Right lobe of liver (tissue), 6 donors: ENCODE measurements at regions not wholly inside any gene's neighbourhood (a gene's known extent, or its start where the extent isn't known, plus 50 kb on each side); places are given as distances from the start of the nearest gene placed in this dataset.

Source experiments
- ATAC-seq, 4 donors: fragments of 200-7000 bp; cut with Tn5 transposase; one replicate each; pipeline ENCODE4 v1.9.1; 2020; ENCODE audit warnings: mild to moderate bottlenecking in 4 of 4, moderate library complexity in 4 of 4
- DNase-seq, 3 donors: peaks; one replicate each; pipeline ENCODE4 v3.0.0-alpha.2; 2020
- H3K27ac ChIP-seq, 3 donors: fragments of 200-600 bp; one replicate each; pipeline ENCODE4 v1.8.0; 2022
- H3K27me3 ChIP-seq, 2 donors: fragments of 200-600 bp; one replicate each; pipeline ENCODE4 v1.8.0; 2022
- H3K36me3 ChIP-seq, 4 donors: fragments of 200-600 bp; sonication (generic) in 1 of 4; one replicate each; pipeline versions ENCODE4 v1.5.1 to v1.8.0; 2017 to 2022; ENCODE audit warnings: control low read depth in 1 of 4
- H3K4me1 ChIP-seq, 4 donors: fragments of 200-600 bp; sonication (generic) in 1 of 4; one replicate each; pipeline versions ENCODE4 v1.5.1 to v1.8.0; 2017 to 2022; ENCODE audit warnings: control low read depth in 1 of 4
- H3K4me3 ChIP-seq, 3 donors: fragments of 200-600 bp; one replicate each; pipeline ENCODE4 v1.8.0; 2022
- H3K9me3 ChIP-seq, 4 donors: fragments of 200-600 bp; sonication (generic) in 1 of 4; one replicate each; pipeline versions ENCODE4 v1.5.1 to v1.8.0; 2017 to 2022; ENCODE audit warnings: control low read depth in 1 of 4
- CTCF ChIP-seq, 4 donors: fragments of 200-600 bp in 3 of 4; fragments of 450-650 bp in 1 of 4; IDR thresholded peaks; one replicate each; pipeline versions ENCODE4 v1.5.1 to v1.8.0; 2016 to 2022; ENCODE audit warnings: antibody characterized with exemption in 4 of 4, mild to moderate bottlenecking in 2 of 4
- POLR2A ChIP-seq: fragments of 450-650 bp; IDR thresholded peaks from one replicate; pipeline ENCODE4 v1.6.1; 2017; ENCODE audit warnings: antibody characterized with exemption, mild to moderate bottlenecking
- WGBS: methylation state at CpG from one replicate; pipeline ENCODE4 v1.1.6; 2018; ENCODE audit warnings: low coverage, low lambda C conversion rate; ENCODE audit not compliant: insufficient coverage; ENCODE audit errors: missing lambda C conversion rate; 5-methylcytosine and 5-hydroxymethylcytosine counted together
- intact Hi-C, 2 donors: fragments of 100-400 bp; cut with DNase I; formaldehyde crosslinking; loops; one replicate each; pipeline versions ENCODE4 v1.11.2 to v1.14.1; 2022
- donor health status: DM: no; HTN: yes; CAD: no.
- donor health status: DM: no; HTN: no; CAD: no.
- donor health status: DM: no; HTN: no; CAD: no.
- donor health status: DM: no; HTN: yes; CAD: no.
- donor health status: DM: no; HTN: yes; CAD: no.

DNA sequence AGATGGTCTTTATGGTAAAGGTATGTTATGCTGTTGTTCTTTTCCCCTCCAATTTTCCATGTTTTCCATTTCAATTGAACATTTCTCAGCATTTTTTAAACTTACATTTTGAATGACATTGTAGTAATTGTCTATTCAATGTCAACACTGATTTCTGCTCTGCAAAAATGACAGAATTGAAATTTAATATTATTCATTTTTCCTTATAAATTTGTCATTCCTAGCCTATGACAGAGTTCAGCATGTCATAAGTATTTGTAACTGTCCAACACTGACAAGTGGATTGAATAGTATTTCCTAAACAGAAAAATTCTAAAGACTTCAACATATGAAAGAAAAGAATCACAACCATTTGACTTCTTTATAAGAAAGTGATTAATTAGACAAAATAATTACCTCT lies 1478.3 kb upstream of the CDH6 start:
- H3K27me3 ChIP-seq: no peaks in the 10 kb centered on the region
- ATAC-seq (no peak), DNase-seq (no peak)
- intact Hi-C loops: no loop called here
- TF ChIP-seq POLR2A: no peak
- TF ChIP-seq CTCF (IDR thresholded peaks at IDR 0.05): no peak
- H3K36me3 ChIP-seq: no peaks in the 10 kb centered on the region
- no peaks in the 10 kb centered on the region for H3K4me1 ChIP-seq
- no peaks in the 10 kb centered on the region for H3K9me3 ChIP-seq
- no peak overlapping the region for H3K4me3 ChIP-seq
- H3K27ac ChIP-seq: no peak overlapping the region

GRCh38 chr5:29702875-29703274 lies 1490.6 kb upstream of the CDH6 start:
- Histone ChIP-seq H3K27me3 (no peaks in the 10 kb centered on the region), H3K36me3 (no peaks in the 10 kb centered on the region), H3K4me1 (no peaks in the 10 kb centered on the region), H3K27ac (no peak overlapping the region), H3K4me3 (no peak overlapping the region), H3K9me3 (no peaks in the 10 kb centered on the region)
- WGBS: 33% methylated on average over 1 of the region's 1 CpG
- intact Hi-C loops: no loop called here
- TF ChIP-seq POLR2A (no peak), CTCF (IDR thresholded peaks at IDR 0.05) (no peak)
- no peak for DNase-seq
- no peak for ATAC-seq

DNA sequence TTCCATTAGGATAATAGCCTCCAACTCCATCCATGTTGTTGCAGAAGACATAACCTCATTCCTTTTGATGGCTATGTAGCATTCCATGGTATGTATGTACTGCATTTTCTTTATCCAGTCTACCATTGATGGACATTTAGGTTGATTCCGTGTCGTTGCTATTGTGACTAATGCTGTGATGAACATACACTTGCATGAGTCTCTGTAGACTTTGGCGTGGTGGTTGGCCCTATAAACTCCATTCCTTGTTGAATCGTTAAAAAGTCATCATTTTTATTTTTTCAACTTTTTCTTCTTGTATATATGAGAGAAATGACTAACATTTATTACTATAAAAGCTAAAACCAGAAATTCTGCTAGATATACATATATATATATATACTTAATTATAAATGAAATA lies 1491.9 kb upstream of the CDH6 start:
- no peaks in the 10 kb centered on the region for H3K4me1 ChIP-seq
- H3K36me3 ChIP-seq: no peaks in the 10 kb centered on the region
- intact Hi-C loops: no loop called here
- 70% methylated on average over 4 of the region's 4 CpGs for WGBS
- H3K27me3 ChIP-seq: no peaks in the 10 kb centered on the region
- no peaks in the 10 kb centered on the region for H3K9me3 ChIP-seq
- TF ChIP-seq POLR2A (no peak), CTCF (IDR thresholded peaks at IDR 0.05) (no peak)
- DNase-seq: no peak
- no peak for ATAC-seq
- no peak overlapping the region for H3K27ac ChIP-seq
- H3K4me3 ChIP-seq: no peak overlapping the region

- no peaks in the 10 kb centered on the region for H3K36me3 ChIP-seq
- DNase-seq: no peak
- 60% methylated on average over 6 of the region's 9 CpGs for WGBS
- H3K27ac ChIP-seq: no peak overlapping the region
- intact Hi-C loops: no loop called here
- H3K4me1 ChIP-seq: no peaks in the 10 kb centered on the region
- no peaks in the 10 kb centered on the region for H3K27me3 ChIP-seq
- TF ChIP-seq CTCF (IDR thresholded peaks at IDR 0.05): peak in 3 of 4 donors; percentile 4 to 35 (median 31)
- no peak for TF ChIP-seq POLR2A
- no peak overlapping the region for H3K4me3 ChIP-seq
- ATAC-seq: peak; percentile 20 to 64 (median 43)
- no peaks in the 10 kb centered on the region for H3K9me3 ChIP-seq
Observed at GRCh38 chr5:29697785-29698414, 1495.6 kb upstream of the CDH6 start.

- 18% methylated on average over 1 of the region's 2 CpGs for WGBS
- Histone ChIP-seq H3K4me1 (no peaks in the 10 kb centered on the region), H3K27me3 (no peaks in the 10 kb centered on the region), H3K36me3 (no peaks in the 10 kb centered on the region), H3K27ac (no peak overlapping the region), H3K9me3 (no peaks in the 10 kb centered on the region), H3K4me3 (no peak overlapping the region)
- no peak for DNase-seq
- TF ChIP-seq CTCF (IDR thresholded peaks at IDR 0.05) (no peak), POLR2A (no peak)
- intact Hi-C loops: no loop called here
- no peak for ATAC-seq
Observed at GRCh38 chr5:29697278-29697677, 1496.2 kb upstream of the CDH6 start.
